GM21576 (cell line): ENCODE measurements at regions not wholly inside any gene's neighbourhood (a gene's known extent, or its start where the extent isn't known, plus 50 kb on each side); places are given as distances from the start of the nearest gene placed in this dataset.
"Not testable (repeated sequence)": the region's sequence is repeated elsewhere in the genome, so short reads cannot be mapped to it uniquely, and the experiment has no call there.

Source experiments
- ATAC-seq: cut with Tn5 transposase; IDR thresholded peaks from one replicate; pipeline ENCODE4 v1.9.1; 2021; ENCODE audit warnings: mild to moderate bottlenecking, moderate library complexity; ENCODE audit not compliant: unreplicated experiment

- no peak for ATAC-seq
Observed at GRCh38 chr13:65265988-65266387, 1964.1 kb downstream of the PCDH9 start.

- no peak for ATAC-seq
Observed at GRCh38 chr13:65264066-65264465, 1966.1 kb downstream of the PCDH9 start.

GRCh38 chr13:65260946-65261891 lies 1968.9 kb downstream of the PCDH9 start:
- no peak for ATAC-seq

- ATAC-seq = no peak
Observed at GRCh38 chr13:65240773-65241172, 1989.4 kb downstream of the PCDH9 start.

GRCh38 chr13:65236841-65237418 lies 1993.2 kb downstream of the PCDH9 start:
- no peak for ATAC-seq

GRCh38 chr13:65217471-65217995 lies 2012.6 kb downstream of the PCDH9 start:
- no peak for ATAC-seq

- not testable (repeated sequence) for ATAC-seq
Observed at GRCh38 chr13:65202845-65203244, 2027.3 kb downstream of the PCDH9 start.

GRCh38 chr13:65188721-65189120 lies 2041.4 kb downstream of the PCDH9 start:
- ATAC-seq = no peak

GRCh38 chr13:65168026-65168425 lies 2062.1 kb downstream of the PCDH9 start:
- no peak for ATAC-seq

GRCh38 chr13:65166675-65167074 lies 2063.5 kb downstream of the PCDH9 start:
- ATAC-seq = no peak

GRCh38 chr13:65159803-65160202 lies 2070.3 kb downstream of the PCDH9 start:
- no peak for ATAC-seq

GRCh38 chr13:65155861-65156260 lies 2074.3 kb downstream of the PCDH9 start:
- no peak for ATAC-seq

- no peak for ATAC-seq
Observed at GRCh38 chr13:65154661-65155447, 2075.3 kb downstream of the PCDH9 start.

GRCh38 chr13:65149687-65150086 lies 2080.4 kb downstream of the PCDH9 start:
- ATAC-seq = no peak

- no peak for ATAC-seq
Observed at GRCh38 chr13:65143920-65144319, 2086.2 kb downstream of the PCDH9 start.

GRCh38 chr13:65133094-65133493 lies 2097.0 kb downstream of the PCDH9 start:
- no peak for ATAC-seq

- no peak for ATAC-seq
Observed at GRCh38 chr13:65125236-65125635, 2104.9 kb downstream of the PCDH9 start.

GRCh38 chr13:65112531-65112941 lies 2117.6 kb downstream of the PCDH9 start:
- ATAC-seq = no peak

GRCh38 chr13:65112123-65112522 lies 2118.0 kb downstream of the PCDH9 start:
- ATAC-seq = no peak

GRCh38 chr13:65111223-65111622 lies 2118.9 kb downstream of the PCDH9 start:
- ATAC-seq = no peak

GRCh38 chr13:65104436-65104835 lies 2125.7 kb downstream of the PCDH9 start:
- not testable (repeated sequence) for ATAC-seq
